ENCODE measurements at regions not wholly inside any gene's neighbourhood (a gene's known extent, or its start where the extent isn't known, plus 50 kb on each side); places are given as distances from the start of the nearest gene placed in this dataset.

DNA sequence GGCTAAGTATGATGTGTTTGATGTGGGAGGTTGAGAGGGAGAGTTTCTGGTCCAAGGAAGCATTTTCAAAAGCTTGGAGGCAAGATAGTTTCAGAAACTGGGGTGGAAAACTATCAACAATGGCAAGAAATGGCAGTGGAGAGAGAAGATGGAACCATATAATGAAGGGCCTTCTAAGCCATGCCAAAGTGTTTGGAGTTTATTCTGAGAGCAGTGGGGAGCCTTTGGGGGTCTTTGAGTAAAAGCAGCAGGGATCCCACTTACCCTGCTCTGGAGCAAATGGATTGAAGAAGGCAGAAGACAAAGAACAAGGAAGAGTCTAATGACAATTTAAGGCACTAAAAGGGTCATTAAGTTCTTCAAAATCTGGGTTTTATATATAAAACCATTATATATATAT, 538.9 kb downstream of the UTRN start:
- no peak for DNase-seq

DNA sequence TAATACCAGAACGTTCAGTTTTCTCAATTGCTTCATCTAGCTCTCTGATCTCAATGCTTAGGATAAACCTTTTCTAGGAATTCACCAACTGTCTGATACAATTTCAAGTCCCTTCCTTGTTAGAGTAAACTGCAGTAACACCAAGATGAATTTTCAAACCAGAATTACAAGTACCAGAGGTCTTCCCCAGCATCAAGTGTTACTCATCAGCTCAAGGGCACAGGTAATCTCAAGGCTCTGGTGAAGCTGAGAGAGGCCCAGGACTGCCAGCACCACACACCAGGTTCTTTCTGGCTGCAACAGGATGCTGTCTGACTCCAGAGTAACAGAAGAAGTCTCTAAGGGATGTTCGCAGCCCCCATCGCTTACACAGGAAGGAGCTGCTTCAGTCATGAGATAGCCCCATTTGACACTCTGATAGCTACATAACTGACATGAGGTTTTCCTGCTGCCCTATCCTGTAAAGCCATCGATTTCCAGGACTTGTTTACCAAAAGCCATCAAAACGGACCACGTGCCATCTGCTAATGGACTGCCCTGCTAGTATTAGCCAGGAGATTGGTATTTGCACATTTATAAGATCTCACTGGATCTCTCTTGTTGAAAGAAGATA, 549.4 kb downstream of the UTRN start:
- DNase-seq: no peak

DNA sequence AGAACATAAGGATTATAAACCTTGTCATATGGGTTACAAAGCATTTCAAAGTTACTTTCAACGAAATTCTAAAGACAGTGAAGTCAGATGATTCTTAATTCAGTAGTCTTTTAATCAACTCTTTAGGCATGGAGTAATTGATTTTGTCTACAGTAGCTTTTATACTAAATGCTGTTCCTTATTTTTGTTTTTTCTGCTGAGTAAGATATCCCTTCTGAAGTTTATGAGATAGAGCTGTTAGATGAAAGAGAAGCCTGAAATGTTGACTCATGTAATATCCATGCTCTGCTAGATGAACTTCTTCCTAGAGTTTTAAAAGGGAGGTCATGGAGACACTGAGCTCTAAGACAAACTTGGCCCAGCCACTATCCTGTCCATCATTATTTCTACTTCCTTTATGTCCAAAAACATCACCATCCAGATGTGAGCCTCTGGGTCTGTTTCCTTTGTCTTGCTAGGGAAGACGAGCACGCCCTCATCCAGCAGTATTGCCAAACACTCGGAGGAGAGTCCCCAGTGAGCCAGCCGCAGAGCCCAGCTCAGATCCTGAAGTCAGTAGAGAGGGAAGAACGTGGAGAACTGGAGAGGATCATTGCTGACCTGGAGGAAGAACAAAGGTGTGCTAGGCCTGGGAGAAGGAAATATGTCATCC, 550.3 kb downstream of the UTRN start:
- DNase-seq: no peak

DNA sequence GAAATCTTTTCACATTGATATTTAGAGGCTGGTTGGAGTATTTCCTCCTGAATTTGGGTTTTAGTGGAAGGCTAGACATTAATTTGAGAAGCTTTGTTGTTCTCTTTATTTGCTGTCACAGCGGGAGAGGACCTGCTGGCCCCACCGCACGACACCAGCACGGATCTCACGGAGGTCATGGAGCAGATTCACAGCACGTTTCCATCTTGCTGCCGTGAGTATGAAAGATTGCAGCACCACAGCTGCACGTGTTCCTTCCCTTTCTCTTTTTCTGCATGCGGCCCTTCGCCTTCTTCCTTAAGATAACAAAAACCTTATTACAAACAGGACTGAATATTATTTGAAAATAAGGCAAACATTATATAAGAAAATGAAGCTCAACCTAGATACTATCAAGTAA, 555.5 kb downstream of the UTRN start:
- no peak for DNase-seq

DNA sequence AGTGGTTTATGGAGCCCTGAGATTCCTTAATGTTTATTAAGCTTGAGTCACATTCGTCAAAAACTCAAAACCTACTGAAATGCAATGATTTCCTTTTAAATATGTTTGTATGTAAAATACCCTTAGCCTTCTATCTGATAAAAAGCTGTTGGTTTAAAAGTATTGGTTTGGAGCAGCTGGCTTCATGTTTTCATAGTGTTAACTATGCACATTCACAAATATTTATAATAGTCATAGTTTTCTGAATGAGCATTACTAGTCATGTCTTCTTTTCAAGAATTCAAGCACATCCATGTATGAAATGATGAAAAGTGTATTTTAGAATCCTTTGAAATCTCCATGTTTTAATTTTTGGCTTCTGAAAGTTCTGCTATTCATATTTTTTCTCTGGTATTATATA, 558.6 kb downstream of the UTRN start:
- DNase-seq: no peak

DNA sequence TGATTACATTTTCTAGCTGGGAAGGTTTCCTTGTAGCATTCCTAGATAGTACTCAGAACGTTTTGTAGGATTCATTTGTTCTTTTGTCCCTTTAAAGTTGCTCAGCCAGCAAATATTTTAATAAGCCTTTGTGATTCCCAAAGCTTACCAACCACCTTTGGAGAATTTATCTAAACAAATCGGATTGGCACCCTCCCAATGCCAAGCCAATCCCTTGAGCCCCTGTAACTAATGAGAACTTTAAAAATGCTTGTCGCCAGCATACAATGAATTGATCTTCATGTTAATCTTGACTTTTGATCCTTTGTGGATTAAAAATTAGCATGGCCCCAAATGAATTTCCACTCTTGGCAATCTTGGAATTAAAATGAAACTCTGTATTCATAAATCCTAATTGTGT, 559.5 kb downstream of the UTRN start:
- DNase-seq: no peak

DNA sequence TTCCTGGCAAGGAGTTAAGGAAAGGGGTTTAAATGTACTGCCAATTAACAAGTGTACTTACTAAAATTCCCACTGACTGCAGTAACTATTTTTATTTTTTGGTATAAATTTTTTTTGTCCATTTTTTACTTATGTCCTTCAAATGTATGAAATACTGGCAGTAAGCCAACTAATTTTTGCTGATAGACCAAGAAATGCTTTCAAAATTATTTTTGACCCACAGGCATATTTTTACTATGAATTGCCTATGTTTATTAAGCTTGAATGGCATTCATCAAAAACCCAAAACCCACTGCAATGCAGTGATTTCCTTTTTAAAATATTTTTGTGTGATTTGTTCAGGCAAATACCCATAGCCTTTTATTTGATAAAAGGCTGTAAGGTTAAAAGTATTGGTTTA, 560.1 kb downstream of the UTRN start:
- no peak for DNase-seq

DNA sequence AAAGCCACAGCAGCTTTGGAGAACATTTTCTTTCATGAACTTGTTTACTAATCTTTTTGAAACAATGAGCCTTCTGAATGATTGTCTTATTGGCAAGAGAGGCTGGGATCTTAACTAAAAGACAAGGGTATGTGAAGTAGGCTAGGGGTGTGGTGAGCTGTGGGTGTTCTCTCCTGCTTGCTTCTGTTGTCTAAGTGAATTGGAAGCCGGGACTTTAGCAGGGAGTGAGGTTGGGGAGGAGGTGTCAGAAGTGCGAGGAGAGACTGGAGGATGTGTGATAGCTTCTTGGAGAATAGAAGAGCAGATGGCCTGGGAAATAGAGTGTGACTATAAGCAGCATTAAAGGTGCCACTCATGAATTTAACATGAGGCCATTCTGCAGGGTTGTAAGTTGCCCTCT, 562.8 kb downstream of the UTRN start:
- DNase-seq: no peak

DNA sequence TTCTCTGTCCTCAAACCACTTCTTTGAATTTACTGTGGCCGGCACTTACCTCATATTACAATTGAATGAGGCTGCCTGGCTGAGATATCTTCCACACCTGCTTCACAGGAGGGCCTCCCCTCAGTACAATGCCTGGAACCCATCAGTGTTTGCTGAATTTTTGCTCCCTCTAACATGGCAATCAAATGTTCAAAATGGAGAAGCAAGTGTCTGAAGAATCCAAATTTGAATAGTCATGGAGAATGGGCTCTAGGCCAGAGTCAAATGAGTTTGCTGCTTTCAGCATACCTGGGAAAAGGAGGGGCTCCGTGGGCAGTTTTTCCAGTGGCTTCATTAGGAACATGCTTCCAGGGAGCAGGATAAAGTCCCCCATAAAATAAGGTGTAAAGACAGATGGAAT, 564.8 kb downstream of the UTRN start:
- DNase-seq: no peak

DNA sequence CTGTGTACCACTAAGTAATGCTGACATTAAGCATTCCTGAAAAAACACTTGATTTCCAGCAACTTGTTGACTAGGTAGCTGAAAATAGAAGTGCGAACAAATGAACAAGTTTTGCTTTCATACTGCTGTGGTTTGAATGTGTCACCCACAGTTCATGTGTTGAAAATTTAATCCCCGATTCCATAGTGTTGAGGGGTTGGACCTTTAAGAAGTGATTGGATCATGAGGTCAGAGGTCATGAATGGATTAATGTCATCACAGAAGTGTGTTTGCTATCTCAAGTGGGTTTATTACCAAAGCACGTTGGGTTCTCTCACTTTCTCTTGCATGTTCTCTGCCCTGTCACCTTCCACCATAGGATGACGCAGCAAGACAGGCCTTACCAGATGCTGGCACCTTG, 568.5 kb downstream of the UTRN start:
- DNase-seq: no peak

DNA sequence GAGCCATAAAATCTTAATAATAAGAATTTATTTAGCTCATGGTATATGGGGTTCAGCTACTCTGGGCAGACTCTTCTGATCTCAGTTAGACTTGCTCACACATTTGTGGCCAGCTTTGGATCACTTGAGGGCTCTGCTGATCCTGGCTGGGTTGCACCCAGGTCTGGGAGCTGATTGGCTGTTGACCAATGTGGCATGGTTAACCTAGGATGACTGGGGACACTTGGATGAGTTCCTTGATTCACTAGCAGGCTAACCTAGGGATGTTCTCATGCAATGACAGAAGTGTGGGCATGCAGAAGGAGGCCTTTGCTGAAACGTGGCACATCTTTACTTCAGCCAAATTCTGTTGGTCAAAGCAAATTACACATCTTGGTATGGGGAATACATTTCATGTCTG, 569.5 kb downstream of the UTRN start:
- no peak for DNase-seq

DNA sequence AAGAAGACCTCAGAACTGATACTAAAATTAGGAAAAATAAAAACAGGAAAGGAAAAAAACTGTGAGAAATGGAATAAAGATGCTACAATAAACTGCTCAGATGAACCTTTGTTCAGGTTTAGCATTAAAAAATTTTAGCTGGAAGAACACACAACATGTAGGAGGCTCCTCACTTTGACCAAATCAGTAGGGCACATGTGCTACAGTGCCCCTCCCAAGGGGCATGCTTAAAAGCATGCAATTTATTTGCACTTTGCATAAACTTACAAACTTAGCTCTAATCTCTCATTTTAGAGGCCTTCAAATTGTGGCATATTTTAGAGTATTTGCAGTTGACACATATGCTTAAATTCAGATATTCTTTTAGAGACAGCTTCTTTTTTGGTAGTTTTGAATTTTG, 570.2 kb downstream of the UTRN start:
- DNase-seq: no peak

DNA sequence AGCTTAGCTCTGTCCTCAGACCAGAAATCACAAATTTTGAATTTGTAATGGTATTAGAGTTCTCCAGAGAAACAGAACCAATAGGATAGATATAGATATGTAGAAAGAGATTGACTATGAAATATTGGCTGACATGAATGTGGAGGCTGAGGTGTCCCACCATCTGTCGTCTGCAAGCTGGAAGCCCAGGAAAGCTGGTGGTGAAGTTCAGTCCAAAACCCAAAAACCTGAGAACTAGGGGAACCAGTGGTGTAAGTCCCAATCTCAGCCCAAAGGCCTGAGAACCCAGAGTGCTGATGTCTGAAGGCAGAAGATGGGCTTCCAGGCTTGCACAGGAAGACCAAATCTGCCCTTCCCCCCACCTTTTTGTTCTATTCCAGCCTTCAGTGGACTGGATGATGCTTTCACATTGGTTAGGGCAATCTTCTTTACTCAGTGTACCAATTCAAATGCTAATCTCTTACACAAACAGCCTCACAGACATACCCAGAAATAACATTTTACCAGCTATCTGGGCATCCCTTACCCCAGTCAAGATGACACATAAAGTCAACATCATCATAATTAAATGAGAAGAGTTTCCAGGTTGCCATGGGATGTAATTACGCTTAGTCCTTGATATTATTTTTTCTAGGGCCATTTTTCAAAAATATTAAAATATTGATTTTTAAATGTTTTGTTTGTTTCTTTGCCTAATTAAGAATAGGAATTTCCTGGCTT, 570.8 kb downstream of the UTRN start:
- no peak for DNase-seq

DNA sequence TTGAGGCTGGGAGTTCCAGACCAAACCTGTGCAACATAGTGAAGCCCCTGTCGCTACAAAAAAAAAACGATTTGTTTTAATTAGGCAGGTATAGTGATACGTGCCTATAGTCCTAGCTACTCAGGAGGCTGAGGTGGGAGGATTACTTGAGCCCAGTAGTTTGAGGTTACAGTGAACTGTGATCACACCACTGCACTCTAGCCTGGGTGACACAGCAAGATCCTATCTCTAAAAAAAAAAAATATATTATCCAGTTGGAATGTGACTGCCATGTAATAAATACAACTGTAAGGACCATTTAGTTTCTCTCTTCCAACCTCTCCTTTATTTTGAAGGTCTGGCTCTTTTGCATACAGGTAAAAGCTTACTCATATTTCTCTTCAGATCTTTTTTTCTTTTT, 571.5 kb downstream of the UTRN start:
- DNase-seq: no peak

DNA sequence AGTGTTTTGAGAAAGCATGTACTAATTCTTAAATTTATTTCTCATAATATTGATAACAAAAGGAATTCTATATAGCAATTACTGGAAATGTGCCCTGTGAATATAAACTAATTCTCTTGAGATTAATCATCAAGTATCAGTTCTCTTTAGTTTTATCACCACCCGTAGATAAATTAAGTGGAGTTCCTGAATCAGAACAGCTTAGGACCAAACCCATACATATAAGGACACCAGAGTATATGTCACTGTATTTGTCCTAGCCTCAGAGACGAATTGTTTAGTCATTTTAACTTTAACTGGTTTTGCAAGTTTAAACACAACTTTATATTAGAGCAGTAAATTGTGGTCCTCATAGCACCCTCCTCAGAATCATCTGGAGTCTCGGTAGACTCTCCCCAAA, 572.0 kb downstream of the UTRN start:
- no peak for DNase-seq

DNA sequence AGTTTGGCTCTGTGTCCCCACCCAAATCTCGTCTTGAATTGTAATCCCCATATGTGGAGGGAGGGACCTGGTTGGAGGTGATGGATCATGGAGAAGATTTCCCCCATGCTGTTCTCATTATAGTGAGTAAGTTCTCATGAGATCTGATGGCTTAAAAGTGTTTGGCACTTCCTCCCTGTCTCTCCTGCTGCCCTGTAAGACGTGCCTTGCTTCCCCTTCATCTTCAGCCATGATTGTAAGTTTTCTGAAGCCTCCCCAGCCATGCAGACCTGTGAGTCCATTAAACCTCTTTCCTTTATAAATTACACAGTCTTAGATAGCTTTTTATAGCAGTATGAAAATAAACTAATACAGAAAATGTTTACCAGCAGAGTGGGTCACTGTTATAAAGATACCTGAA, 577.6 kb downstream of the UTRN start:
- no peak for DNase-seq

DNA sequence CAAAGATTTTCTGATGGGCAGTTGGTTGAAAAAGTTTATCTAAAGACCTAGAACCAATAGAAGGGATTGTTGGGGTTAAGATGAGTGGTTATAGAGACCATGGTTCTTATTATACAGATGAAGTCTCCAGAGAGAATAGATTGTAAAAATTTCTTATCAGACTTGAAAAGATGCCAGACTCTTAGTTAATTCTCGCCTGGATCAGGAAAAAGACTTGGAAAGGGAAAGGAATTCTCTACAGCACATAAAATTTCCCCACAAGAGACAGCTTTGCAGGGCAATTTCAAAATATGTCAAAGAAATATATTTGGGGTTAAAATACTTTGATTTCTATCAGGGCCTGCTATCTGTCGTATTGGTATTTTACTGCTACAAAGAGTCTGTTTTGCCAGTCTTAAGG, 582.6 kb downstream of the UTRN start:
- DNase-seq: no peak

DNA sequence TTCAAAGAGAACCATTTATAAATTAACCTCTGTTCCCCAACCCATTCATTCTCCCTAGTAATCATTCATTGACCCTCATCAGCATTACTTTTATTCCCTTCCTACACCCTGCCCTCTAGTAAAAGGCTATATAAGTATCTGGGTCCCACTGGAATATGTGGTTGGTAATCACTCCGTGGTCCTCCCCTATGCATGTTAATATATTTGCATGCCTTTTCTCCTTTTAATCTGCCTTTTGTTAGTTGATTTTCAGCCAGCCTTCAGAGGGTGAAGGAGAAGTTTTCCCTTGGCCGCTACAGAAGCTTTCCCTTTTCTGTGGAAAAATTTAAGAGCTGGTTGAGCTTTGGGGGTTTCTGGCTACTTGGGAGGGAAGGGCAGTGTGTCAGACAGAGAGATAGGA, 585.6 kb downstream of the UTRN start:
- DNase-seq: no peak

DNA sequence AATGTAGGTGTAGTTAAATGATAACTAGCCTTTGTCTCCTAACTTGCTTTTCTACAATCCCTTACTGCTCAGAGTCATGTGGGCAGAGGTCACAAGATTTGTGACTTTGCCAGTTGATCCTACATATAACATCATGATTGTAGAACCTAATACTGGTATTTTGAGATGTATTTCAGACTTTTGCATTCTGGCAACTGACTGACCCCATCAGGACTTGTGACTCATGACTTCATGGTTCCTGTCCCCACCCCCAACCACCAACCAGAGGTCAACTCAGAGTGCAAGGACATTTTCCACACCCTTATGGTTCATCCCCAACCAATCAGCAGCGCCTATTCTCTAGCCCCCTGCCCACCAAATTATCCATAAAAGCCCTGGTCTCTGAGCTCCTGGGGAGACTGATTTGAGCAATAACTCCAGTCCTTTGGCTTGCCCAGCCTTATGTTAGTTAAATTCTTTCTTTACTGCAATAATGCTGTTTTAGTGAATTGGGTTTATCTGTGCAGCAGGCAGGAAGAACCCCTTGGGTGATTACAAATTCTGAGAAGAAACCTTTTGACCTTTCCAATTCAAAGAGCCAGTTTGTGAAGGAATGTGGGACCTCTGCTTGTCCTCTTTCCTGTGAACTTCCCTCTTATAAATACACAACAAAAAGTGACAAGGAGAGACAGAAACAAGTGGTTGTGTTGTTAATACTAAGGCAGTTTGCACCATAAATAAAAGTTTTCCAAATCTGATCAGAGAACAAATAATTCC, 588.7 kb downstream of the UTRN start:
- DNase-seq: no peak

DNA sequence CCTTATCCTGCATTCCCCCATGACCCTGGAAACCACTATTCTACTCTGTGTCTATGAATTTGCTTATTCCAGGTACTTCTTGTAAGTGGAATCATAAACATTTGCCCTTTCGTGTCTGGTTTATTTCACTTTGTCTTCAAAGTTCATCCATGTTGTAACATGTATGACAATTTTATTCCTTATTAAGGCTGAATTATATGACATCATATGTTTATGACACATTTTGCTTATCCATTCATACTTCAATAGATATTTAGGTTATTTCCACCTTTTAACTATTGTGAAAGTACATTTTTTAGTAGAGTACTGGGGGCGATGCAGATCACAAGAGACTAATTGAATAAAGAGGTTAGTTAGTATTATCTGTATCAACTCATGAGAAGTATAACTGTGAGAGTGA, 591.6 kb downstream of the UTRN start:
- no peak for DNase-seq

DNA sequence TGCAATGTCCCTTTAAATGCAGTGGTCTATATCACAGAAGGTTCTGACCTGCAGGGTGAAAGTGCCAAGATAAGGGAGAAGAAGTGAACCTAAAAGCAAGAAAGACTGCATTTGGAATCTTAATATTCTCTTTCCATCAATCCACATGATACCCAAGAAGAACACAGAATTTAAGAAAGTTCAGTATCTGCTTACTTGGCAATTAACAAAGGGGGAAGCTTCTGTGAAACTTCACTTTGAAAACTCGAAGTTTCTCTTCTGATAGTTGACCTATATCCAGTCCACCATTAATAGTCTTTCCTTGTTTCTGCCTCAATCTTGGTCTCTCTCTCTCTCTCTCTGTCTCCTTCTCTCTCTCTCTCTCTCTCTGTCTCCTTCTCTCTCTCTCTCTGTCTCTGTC, 592.0 kb downstream of the UTRN start:
- DNase-seq: no peak

DNA sequence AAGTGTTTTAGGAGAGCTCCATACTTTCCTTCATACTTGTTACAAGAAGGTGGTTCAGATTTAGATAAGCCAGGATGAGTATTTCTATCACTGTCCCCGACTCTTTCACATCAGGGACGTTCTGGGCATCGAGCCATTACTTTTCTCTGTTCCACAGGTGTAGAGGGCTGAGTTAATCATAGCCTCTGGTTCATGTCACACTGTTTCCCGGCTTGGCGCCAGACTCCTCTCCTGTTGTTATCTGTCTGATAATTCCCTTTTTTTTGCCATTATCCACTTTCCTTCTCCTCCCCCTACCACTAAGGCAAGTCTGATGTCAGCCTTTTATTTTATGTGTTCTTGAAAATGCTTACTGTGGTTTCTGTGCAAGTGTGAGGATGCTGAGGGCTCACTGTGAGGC, 593.4 kb downstream of the UTRN start:
- no peak for DNase-seq

DNA sequence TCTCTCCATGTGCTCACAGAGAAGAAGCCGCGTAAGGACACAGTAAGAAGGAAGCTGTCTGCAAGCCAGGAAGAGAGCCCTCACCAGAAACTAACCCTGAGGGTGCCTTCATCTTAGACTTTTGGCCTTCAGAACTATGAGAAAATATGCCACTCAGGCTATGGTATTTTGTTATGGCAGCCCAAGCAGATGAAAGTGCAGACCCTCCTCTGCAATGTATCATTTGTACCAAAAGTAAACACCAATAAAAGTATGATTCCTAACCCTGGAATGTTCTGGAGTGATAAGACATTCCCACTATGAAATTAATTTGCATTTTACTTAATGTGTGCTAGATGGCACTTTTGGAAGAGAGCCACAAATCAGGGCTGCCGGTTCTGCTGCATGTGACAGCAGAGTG, 594.3 kb downstream of the UTRN start:
- DNase-seq: no peak

Measured in right lung (tissue), 2 donors.